HEK293 (cell line): ENCODE measurements at regions not wholly inside any gene's neighbourhood (a gene's known extent, or its start where the extent isn't known, plus 50 kb on each side); places are given as distances from the start of the nearest gene placed in this dataset.

Source experiments
- CTCF ChIA-PET: fragments of 350-600 bp; formaldehyde crosslinking; extraction: SDS; loops from one replicate; lab custom pipeline; 2021; ENCODE audit warnings: antibody characterized with exemption; lab: Yijun Ruan, JAX
- POLR2A ChIA-PET: fragments of 300-600 bp; formaldehyde crosslinking; extraction: SDS; loops from one replicate; lab custom pipeline; 2020; ENCODE audit warnings: antibody characterized with exemption, inconsistent platforms; lab: Yijun Ruan, JAX
- H3K27ac ChIP-seq: fragments of 200-500 bp; sonication (Bioruptor generic); 2 replicates; pipeline ENCODE4 v1.5.1; 2014; ENCODE audit warnings: low read depth, low read length, control low read depth, inconsistent platforms; ENCODE audit errors: extremely low read depth
- H3K36me3 ChIP-seq, 2 experiments: fragments of 200-500 bp in 1 of 2; sonication (Bioruptor generic) in 1 of 2; 1 replicate in 1 of 2; 2 replicates in 1 of 2; pipeline ENCODE4 v1.5.1; 2014 to 2017; ENCODE audit warnings: inconsistent platforms in 2 of 2, low read length in 2 of 2; ENCODE audit not compliant: control insufficient read depth in 2 of 2, insufficient read depth in 1 of 2
- H3K4me1 ChIP-seq: fragments of 200-500 bp; sonication (Bioruptor generic); 2 replicates; pipeline ENCODE4 v1.5.1; 2014; ENCODE audit warnings: mild to moderate bottlenecking, low read length, inconsistent platforms; ENCODE audit not compliant: control insufficient read depth, insufficient read depth
- H3K4me3 ChIP-seq: 2 replicates; pipeline ENCODE4 v1.5.1; 2011; ENCODE audit warnings: low read depth, mild to moderate bottlenecking, control low read depth, low read length, moderate library complexity
- H3K9me3 ChIP-seq: fragments of 200-500 bp; sonication (Bioruptor generic); 2 replicates; pipeline ENCODE4 v1.5.1; 2014; ENCODE audit warnings: low read depth, low read length, inconsistent platforms; ENCODE audit not compliant: control insufficient read depth, insufficient read depth
- GLIS2 ChIP-seq: fragments of 450-650 bp; formaldehyde crosslinking; IDR thresholded peaks from 2 replicates; pipeline ENCODE4 v1.5.1; 2016; ENCODE audit warnings: missing biosample characterization, missing genetic modification characterization
- SALL2 ChIP-seq: fragments of 450-650 bp; formaldehyde crosslinking; IDR thresholded peaks from 2 replicates; pipeline ENCODE4 v1.5.0; 2017; ENCODE audit warnings: missing biosample characterization, mild to moderate bottlenecking, missing genetic modification characterization, borderline replicate concordance
- ZBTB10 ChIP-seq: fragments of 450-650 bp; formaldehyde crosslinking; IDR thresholded peaks from 2 replicates; pipeline ENCODE4 v1.5.1; 2016; ENCODE audit warnings: missing biosample characterization, missing genetic modification characterization
- ZBTB11 ChIP-seq: fragments of 450-650 bp; formaldehyde crosslinking; conservative IDR thresholded peaks from 2 replicates; pipeline ENCODE4 v1.5.1; 2016; ENCODE audit warnings: low read depth, missing biosample characterization, missing genetic modification characterization
- ZBTB20 ChIP-seq: fragments of 450-650 bp; formaldehyde crosslinking; IDR thresholded peaks from 2 replicates; pipeline ENCODE4 v1.5.1; 2016; ENCODE audit warnings: missing biosample characterization, missing genetic modification characterization
- ZNF423 ChIP-seq: fragments of 450-650 bp; formaldehyde crosslinking; IDR thresholded peaks from 2 replicates; pipeline ENCODE4 v1.5.1; 2016; ENCODE audit warnings: missing biosample characterization, missing genetic modification characterization
- ZNF501 ChIP-seq: fragments of 450-650 bp; formaldehyde crosslinking; IDR thresholded peaks from 2 replicates; pipeline ENCODE4 v1.5.1; 2016; ENCODE audit warnings: missing biosample characterization, missing genetic modification characterization
- ZNF530 ChIP-seq: fragments of 450-650 bp; formaldehyde crosslinking; IDR thresholded peaks from 2 replicates; pipeline ENCODE4 v1.5.1; 2016; ENCODE audit warnings: low read depth, missing biosample characterization, missing genetic modification characterization
- ZNF549 ChIP-seq: fragments of 450-650 bp; IDR thresholded peaks from 2 replicates; pipeline ENCODE4 v1.5.1; 2018; ENCODE audit warnings: missing biosample characterization, missing genetic modification characterization, mild to moderate bottlenecking, inconsistent platforms, moderate library complexity
- ZNF692 ChIP-seq: fragments of 450-650 bp; formaldehyde crosslinking; IDR thresholded peaks from 2 replicates; pipeline ENCODE4 v1.5.1; 2016; ENCODE audit warnings: missing biosample characterization, missing genetic modification characterization
- ZSCAN5A ChIP-seq: fragments of 450-650 bp; formaldehyde crosslinking; IDR thresholded peaks from 2 replicates; pipeline ENCODE4 v1.5.1; 2016; ENCODE audit warnings: missing biosample characterization, missing genetic modification characterization
- ZXDB ChIP-seq: fragments of 450-650 bp; formaldehyde crosslinking; IDR thresholded peaks from 2 replicates; pipeline ENCODE4 v1.5.1; 2016; ENCODE audit warnings: missing biosample characterization, missing genetic modification characterization
- TF ChIP-seq, protein P1 (sequence below): fragments of 450-650 bp; formaldehyde crosslinking; IDR thresholded peaks from 2 replicates; pipeline ENCODE4 v1.5.1; 2016; ENCODE audit warnings: missing biosample characterization, missing genetic modification characterization

GRCh38 chr10:128210215-128211063 is 84.2 kb upstream of the MKI67 start (continued):
- TF ChIP-seq ZSCAN5A (0 out of 2 replicates have a peak, but pooled peaks have one; percentile 59), ZXDB (no peak), ZBTB10 (tag by site-specific recombination) (0 out of 2 replicates have a peak, but pooled peaks have one; percentile 26), GLIS2 (tag by site-specific recombination) (peak; percentile 71), ZNF423 (tag by site-specific recombination) (peak; percentile 49), ZBTB20 (tag by site-specific recombination) (peak; percentile 67), ZNF501 (peak; percentile 55; the same call in 1 of the 2 replicates), ZNF692 (tag by site-specific recombination) (peak; percentile 91), ZBTB11 (tag by site-specific recombination) (peak; percentile 44; the same call in 1 of the 2 replicates), SALL2 (tag by site-specific recombination) (no peak)
- TF ChIP-seq, protein P1, sequence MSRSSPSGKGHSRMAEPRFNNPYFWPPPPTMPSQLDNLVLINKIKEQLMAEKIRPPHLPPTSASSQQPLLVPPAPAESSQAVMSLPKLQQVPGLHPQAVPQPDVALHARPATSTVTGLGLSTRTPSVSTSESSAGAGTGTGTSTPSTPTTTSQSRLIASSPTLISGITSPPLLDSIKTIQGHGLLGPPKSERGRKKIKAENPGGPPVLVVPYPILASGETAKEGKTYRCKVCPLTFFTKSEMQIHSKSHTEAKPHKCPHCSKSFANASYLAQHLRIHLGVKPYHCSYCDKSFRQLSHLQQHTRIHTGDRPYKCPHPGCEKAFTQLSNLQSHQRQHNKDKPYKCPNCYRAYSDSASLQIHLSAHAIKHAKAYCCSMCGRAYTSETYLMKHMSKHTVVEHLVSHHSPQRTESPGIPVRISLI: no peak

DNA sequence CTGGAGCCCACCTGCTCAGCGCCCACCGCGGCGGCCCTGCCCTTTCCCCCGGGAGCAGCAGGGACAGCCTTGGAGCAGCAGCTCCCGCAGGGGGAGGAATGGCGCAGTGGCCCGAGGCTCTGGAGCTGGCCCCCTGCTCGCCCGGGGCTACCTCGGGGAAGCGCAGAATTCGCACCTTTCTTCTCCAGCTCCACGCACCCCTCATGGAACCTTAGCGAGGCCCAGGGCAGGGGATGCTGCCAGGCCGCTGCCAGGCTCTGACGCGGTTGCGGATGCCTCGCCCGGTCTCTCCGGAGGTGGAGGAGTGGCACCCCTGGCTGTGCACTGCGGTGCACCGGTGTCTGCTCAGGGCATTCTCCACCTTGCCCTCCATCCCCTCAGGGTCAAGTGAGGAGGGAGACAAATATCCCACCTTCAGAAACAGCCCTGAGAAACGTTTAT is 84.9 kb upstream of the MKI67 start:
- H3K27ac ChIP-seq: no peak overlapping the region
- TF ChIP-seq ZNF549: no peak
- no peak for TF ChIP-seq ZNF530
- ChIA-PET CTCF (interaction anchor here (0.5 to 4.4 kb wide), 31 partner anchors 10 to 1447 kb away, joined by 3 to 25 read pairs (median 4); no protein-coding TSS in a partner anchor), POLR2A (no interaction called here)
- no peaks in the 10 kb centered on the region for H3K9me3 ChIP-seq
- H3K4me1 ChIP-seq: no peaks in the 10 kb centered on the region
- no peak overlapping the region for H3K4me3 ChIP-seq
- H3K36me3 ChIP-seq: no peaks in the 10 kb centered on the region
